NCI-H1436 (cell line): ENCODE measurements at regions not wholly inside any gene's neighbourhood (a gene's known extent, or its start where the extent isn't known, plus 50 kb on each side); places are given as distances from the start of the nearest gene placed in this dataset.
"Not testable (repeated sequence)": the region's sequence is repeated elsewhere in the genome, so short reads cannot be mapped to it uniquely, and the experiment has no call there.

Experiments used
- DNase-seq: peaks from one replicate; lab custom pipeline; 2025; lab: John Stamatoyannopoulos, UW

DNA sequence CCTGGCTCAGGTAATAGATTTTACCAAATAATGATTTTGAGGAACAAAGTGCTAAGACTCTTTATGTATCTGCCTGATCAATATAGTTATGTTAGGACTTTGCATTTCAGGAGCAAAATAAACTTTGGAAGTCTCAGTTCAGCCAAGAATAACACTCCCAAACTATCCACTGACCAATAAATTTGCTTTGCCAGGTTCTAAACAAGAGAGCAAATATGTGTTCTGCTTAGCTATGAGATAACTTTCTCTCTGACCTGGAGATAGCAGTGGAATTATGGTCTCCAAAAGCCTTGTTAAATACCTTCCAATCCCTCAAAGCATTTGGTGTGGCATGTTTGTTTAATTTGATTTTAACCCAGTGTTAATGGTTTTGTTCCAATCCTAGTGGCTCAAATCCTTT lies 1541.1 kb downstream of the FAM181B start:
- no peak for DNase-seq

GRCh38 chr11:81190546-81190945 lies 1543.1 kb downstream of the FAM181B start:
- DNase-seq, result no peak

DNA sequence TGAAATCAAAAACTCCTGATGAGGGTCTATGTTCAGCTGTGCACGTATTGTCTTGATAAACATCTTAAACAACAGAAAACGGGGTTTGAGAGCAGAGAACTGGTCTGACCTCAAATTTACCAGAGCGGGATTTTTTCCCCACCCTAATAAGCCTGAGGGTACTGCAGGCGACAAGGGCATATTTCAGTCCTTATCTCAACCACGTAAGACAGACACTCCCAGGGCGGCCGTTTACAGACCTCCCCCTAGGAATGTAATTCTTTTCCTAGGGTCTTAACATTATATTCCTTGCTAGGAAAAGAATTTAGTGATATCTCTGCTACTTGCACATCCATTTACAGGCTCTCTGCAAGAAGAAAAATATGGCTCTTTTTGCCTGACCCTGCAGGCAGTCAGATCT lies 1546.6 kb downstream of the FAM181B start:
- not testable (repeated sequence) for DNase-seq

DNA sequence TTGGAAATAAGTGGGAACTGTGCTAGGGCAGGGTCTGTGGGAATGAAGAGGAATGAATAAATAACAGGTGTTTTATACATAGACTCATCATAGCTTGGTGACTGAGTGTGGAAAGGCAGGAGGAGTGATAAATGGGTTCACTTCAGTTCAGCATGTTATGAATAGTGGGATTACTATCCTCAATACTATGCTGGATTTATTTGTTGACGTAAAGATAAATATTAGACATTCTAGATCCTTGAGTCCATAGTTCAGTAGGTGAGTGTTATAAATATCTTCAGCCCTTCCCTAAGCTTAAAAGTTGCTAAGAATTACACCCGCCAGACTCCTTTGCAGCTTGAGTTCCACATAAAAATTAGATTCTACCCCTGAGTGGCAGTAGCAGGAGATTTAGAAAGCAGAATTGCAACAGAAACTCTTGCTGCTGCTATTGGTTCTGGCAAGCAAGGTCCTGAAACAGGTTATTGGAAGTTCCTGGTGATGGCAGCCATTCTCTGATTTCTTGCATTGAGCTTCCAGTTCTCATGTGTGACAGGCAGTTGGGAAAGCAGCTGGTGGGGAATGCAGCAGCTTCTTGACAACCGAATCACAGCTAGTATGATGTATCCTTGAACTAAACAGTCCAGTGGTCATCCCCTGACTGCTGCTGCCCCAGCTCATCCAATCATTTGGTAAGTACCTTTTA lies 1558.9 kb downstream of the FAM181B start:
- DNase-seq, result no peak

GRCh38 chr11:81165164-81165563 lies 1568.5 kb downstream of the FAM181B start:
- no peak for DNase-seq

- DNase-seq, result no peak
Observed at GRCh38 chr11:81159900-81160299, 1573.8 kb downstream of the FAM181B start.

DNA sequence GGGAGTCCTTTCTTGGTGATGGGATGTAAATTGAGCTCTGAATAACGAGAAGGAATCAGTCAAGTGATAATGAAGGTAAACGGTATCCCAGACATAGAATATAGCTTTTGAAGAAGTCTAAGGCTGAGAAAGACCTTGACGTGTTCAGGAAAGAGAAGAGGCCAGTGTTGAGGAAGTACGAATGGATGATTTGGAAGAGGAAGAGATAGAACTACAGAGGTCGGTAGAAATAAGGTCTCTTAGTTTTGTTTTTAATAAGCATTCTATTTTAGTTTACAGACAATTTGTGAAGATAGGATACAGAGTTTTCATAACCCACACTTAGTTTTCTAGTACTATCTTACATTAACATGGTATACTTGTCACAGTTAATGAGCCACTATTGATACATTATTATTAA lies 1598.1 kb downstream of the FAM181B start:
- DNase-seq, result no peak

DNA sequence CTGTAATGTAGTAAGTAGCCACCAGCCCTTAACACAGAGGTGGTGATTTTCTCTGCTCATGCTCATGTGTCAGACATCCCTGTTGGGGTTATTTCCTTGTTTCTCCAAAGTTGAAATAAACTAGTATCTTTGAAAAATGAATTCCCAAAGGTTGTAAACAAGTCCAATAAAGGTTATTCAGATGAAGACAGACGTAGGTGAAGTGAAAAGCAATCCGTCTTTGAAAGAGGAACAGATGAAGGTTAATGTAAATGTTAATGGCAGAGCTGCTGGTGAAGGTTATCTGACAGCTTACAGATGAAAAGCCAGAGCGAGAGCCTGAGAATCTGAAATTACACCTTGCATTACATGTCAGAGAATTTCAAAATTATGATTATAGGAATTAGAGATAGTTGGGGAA lies 1604.0 kb downstream of the FAM181B start:
- DNase-seq, result no peak

DNA sequence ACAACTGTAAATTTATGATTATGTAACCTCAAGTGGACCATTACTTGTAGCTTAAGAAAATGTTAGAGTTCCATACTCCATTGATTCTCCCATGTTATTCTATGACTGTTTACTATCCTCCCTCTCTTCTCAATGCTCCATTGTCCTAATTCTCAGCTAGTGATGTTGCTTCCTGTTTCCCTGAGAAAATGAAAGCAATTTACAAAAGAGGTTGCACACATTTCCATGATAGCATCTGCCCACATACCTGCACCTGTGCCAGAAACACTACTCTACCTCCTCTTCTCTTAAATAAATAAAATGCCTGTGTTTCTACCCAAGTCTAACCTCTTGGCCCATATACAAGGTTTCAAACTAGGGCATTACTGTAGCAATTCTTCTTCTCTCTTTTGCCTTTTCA lies 1620.9 kb downstream of the FAM181B start:
- no peak for DNase-seq

DNA sequence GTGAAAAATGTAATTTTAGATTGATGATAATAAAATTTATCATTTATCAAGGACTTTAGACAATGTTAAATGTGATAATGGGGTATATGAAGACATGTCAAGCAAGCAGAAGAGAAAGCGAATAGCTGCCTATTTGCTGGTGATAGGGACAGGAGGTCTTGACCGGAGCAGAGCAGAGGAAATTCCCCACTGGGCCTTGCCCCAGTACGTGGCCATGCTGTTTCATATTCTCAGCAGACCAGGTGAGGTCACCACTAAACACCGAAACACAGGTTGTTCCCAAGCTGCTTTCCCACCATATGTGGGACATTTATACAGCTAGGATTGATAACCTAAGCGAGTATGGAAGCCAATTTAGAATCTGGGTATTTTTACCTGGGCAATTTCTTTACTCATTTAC lies 1629.6 kb downstream of the FAM181B start:
- no peak for DNase-seq

GRCh38 chr11:81098471-81098870 lies 1635.2 kb downstream of the FAM181B start:
- no peak for DNase-seq

DNA sequence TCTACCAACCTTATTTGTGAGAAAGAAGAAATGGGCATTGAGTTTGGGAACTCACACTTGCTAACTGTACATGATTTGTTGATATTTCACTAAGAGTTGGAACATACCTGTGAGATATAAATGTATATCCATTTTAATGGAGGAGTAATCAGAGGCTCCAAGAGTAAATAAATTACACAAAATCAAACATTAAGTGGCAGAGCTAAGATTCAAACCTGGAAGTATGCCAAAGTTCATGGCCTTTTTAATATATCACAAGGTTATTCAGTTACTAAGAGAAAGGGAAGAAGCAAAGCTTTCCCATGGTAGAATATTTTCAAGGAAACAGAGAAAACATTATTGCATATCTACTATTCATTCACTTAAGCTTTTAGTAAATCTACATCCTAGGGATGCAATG lies 1641.1 kb downstream of the FAM181B start:
- DNase-seq, result no peak

DNA sequence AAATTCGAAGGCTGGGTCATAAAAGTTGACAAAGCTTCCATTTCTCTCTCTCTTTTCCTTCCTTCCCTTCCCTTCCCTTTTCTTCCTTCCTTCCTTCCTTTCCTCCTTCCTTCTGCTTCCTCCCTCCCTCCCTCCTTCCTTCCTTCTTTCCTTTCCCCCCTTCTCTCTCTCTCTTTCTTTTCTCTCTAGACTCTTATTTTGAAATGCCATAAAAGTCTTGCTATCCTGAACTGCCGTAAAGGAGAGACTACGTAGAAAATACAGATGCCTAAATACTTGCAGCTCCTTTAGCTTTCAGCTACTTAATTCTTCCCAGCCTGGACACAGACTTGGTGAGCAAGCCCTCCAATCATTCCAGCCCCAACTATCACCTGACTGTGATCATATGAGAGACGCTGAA lies 1644.4 kb downstream of the FAM181B start:
- DNase-seq, result no peak

DNA sequence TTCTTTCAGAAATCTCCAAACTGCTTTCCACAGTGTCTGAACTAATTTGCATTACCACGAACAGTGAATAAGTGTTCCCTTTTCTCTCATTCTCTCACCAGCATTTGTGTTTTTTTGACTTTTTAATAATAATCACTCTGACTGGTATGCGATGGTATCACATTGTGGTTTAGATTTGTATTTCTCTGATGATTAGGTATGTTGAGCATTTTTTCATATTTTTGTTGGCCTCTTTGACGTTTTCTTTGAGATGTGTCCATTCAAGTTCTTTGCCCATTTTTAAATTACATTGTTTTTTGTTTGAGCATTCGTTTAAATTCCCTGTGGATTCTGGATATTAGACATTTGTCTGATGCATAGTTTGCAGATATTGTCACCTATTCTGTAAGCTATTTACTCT lies 1639.6 kb upstream of the TENM4 start:
- DNase-seq, result no peak

- no peak for DNase-seq
Observed at GRCh38 chr11:81072273-81072672, 1631.4 kb upstream of the TENM4 start.

GRCh38 chr11:81071606-81072005 lies 1630.8 kb upstream of the TENM4 start:
- DNase-seq, result no peak

DNA sequence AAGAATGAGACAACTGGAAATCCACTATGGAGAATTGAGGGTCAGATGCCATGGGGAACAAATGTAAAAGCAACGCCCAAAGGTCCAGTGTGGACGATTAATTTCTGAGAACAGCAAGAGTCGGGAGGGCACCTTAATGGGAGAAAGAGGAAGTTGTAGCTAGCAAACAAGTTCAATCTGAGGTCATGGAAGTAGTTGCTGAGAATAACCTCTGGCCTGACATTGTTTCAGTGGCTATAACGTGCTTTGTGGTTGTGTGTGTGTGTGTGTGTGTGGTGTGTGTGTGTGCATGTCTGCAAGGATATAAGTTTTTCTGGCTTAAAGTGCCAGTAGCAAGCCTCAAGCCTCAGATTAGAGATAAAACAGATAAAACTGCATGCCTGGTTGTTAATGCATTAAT lies 1630.1 kb upstream of the TENM4 start:
- DNase-seq, result no peak

DNA sequence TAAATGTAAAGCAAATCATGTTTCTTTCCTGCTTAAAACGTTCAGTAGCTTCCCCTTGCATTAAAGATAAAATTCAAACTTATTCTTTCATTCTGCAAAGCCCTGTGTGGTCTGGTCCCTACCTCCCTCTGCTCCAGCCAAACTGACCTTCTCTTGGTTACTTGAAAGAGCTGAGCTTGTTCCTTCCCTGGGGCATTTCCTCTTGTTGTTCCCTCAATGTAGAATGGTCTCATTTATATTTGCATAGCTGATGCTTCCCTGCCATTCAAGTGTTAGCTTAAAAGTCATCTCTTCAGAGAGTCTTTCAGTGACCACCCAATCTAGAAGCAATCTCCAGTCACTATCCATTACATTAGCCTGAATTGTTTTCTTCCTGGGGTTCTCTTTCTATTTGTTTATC lies 1618.5 kb upstream of the TENM4 start:
- DNase-seq, result no peak

DNA sequence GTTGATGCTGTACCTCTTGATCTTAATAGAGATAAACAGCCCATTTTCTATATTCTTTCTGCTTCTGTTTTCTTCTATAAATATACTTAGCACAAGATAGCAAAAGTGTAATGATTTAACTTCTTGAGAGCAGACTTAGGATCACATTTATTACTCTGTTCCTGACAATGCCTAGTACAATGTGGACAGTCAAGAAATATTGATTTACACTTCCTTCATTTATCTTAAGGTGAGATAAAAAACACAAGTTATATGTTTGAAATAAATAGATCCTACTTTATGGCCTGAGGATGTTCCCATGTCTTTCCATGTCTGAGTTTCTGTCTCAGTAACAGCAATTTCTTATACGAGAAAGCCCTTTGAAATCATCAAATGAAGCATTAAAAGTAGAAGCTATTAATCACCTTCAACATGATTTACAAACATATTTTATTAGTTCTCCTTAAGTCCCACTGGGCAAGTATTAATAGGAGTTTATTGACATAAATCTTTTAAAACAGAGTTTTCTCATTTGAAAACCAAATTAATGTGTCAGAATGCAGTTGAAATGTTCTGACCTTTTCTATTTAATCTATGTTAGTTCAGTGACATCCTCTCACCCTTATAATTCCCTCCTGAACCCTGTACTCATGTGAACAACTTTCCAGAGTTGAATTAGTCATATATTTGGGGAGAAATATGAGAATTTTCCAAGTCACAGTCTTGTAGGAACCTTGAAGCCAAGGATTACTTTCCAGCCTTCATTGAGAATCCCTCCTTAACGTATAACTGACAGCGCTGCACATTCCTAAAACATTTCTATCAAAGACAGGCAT lies 1611.7 kb upstream of the TENM4 start:
- DNase-seq, result no peak

- DNase-seq, result no peak
Observed at GRCh38 chr11:81039916-81040524, 1599.2 kb upstream of the TENM4 start.

- no peak for DNase-seq
Observed at GRCh38 chr11:81036168-81036870, 1595.5 kb upstream of the TENM4 start.

DNA sequence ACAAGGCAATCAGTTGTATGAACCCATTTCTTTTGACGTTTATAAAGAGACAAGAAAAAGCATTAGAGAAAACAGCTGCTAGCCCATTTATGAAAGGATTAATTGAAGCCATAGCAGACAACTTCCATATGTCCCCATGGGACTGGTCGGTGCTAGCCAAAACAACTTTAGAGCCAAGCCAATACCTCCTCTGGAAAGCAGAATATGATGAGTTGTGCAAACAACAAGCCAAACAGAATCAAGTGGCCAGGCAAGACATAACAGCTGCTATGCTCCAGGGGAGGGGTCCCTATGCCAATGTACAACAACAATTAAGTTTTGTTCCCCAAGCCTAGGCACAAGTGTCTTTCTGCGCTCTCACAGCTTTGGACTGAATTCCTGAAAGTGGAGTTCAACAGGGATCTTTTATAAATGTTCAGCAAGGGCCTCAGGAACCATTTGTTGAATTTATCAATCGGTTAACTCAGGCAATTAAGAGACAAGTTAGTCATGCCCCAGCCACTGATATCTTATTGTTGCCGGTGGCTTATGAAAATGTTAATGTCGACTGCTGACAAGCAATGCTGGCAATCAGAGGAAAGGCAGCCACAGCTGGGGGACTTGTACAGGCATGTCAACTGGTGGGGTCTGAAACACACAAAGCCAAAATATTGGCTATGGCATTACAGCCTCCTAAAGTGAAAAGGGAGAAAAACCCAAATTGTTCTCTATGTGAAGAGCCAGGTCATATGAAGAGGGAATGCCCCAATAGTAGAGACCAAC lies 1593.1 kb upstream of the TENM4 start:
- DNase-seq, result no peak
